OCI-M1 (cell line): ENCODE measurements at regions not wholly inside any gene's neighbourhood (a gene's known extent, or its start where the extent isn't known, plus 50 kb on each side); places are given as distances from the start of the nearest gene placed in this dataset.
"Not testable (repeated sequence)": the region's sequence is repeated elsewhere in the genome, so short reads cannot be mapped to it uniquely, and the experiment has no call there.

ENCODE experiments used
- DNase-seq: peaks from one replicate; lab custom pipeline; 2025; lab: John Stamatoyannopoulos, UW

GRCh38 chr5:19233573-19233972 is 754.4 kb downstream of the CDH18 start:
- no peak for DNase-seq

GRCh38 chr5:19235101-19235584 is 752.9 kb downstream of the CDH18 start:
- no peak for DNase-seq

- DNase-seq = no peak
These were observed 747.8 kb downstream of the CDH18 start for GRCh38 chr5:19240170-19240569.

GRCh38 chr5:19241690-19242089 is 746.3 kb downstream of the CDH18 start:
- no peak for DNase-seq

- not testable (repeated sequence) for DNase-seq
These were observed 741.8 kb downstream of the CDH18 start for GRCh38 chr5:19246191-19246590.

- no peak for DNase-seq
These were observed 740.7 kb downstream of the CDH18 start for GRCh38 chr5:19247302-19247701.

GRCh38 chr5:19256036-19256435 is 732.0 kb downstream of the CDH18 start:
- DNase-seq = no peak

GRCh38 chr5:19258686-19259085 is 729.3 kb downstream of the CDH18 start:
- no peak for DNase-seq

- no peak for DNase-seq
These were observed 726.1 kb downstream of the CDH18 start for GRCh38 chr5:19261879-19262278.

GRCh38 chr5:19264821-19265220 is 723.2 kb downstream of the CDH18 start:
- no peak for DNase-seq

GRCh38 chr5:19266791-19267190 is 721.2 kb downstream of the CDH18 start:
- DNase-seq = no peak

GRCh38 chr5:19270153-19270552 is 717.8 kb downstream of the CDH18 start:
- no peak for DNase-seq

GRCh38 chr5:19274578-19274977 is 713.4 kb downstream of the CDH18 start:
- DNase-seq = no peak

- DNase-seq = no peak
These were observed 702.7 kb downstream of the CDH18 start for GRCh38 chr5:19285286-19285685.

GRCh38 chr5:19287548-19288277 is 700.3 kb downstream of the CDH18 start:
- not testable (repeated sequence) for DNase-seq

- DNase-seq = not testable (repeated sequence)
These were observed 699.7 kb downstream of the CDH18 start for GRCh38 chr5:19288311-19288710.

- DNase-seq = no peak
These were observed 690.1 kb downstream of the CDH18 start for GRCh38 chr5:19297934-19298333.

GRCh38 chr5:19301271-19301670 is 686.7 kb downstream of the CDH18 start:
- no peak for DNase-seq

- no peak for DNase-seq
These were observed 673.2 kb downstream of the CDH18 start for GRCh38 chr5:19314840-19315239.

- no peak for DNase-seq
These were observed 668.7 kb downstream of the CDH18 start for GRCh38 chr5:19319252-19319651.

GRCh38 chr5:19322716-19323485 is 665.1 kb downstream of the CDH18 start:
- peak; percentile 53 for DNase-seq

GRCh38 chr5:19334278-19334677 is 653.7 kb downstream of the CDH18 start:
- DNase-seq = no peak

- DNase-seq = no peak
These were observed 645.1 kb downstream of the CDH18 start for GRCh38 chr5:19342942-19343341.
